ENCODE measurements at regions not wholly inside any gene's neighbourhood (a gene's known extent, or its start where the extent isn't known, plus 50 kb on each side); places are given as distances from the start of the nearest gene placed in this dataset.

DNA sequence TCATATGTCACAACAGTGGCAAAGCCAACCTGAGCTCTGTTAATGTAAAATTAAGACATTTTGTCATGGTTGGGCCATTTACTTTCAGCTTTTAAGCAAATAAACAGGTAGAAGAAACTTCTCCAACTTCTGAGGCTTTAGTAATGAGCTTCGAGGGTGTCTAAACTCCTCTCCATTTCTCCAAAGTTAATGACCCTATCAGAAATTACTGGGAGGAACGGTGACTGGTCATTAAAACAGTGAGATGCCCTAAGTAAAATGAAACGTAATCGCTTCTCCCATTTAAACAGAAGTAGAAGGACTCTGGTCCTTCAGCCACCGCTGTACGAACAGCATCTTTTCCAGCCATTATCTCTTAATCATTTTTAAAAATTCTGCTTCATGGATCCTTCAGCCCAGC, 986.9 kb upstream of the MANEA start:
- no peak for TF ChIP-seq POLR2A (IDR thresholded peaks at IDR 0.05; ENCODE audit: low read depth, low read length)
- TF ChIP-seq, protein P1, sequence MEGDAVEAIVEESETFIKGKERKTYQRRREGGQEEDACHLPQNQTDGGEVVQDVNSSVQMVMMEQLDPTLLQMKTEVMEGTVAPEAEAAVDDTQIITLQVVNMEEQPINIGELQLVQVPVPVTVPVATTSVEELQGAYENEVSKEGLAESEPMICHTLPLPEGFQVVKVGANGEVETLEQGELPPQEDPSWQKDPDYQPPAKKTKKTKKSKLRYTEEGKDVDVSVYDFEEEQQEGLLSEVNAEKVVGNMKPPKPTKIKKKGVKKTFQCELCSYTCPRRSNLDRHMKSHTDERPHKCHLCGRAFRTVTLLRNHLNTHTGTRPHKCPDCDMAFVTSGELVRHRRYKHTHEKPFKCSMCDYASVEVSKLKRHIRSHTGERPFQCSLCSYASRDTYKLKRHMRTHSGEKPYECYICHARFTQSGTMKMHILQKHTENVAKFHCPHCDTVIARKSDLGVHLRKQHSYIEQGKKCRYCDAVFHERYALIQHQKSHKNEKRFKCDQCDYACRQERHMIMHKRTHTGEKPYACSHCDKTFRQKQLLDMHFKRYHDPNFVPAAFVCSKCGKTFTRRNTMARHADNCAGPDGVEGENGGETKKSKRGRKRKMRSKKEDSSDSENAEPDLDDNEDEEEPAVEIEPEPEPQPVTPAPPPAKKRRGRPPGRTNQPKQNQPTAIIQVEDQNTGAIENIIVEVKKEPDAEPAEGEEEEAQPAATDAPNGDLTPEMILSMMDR (IDR thresholded peaks at IDR 0.05; ENCODE audit: extremely low read depth in 1 of 2, insufficient read depth in 1 of 2, low read depth in 1 of 2, low read length in 2 of 2) = no peak
- TF ChIP-seq POLR2AphosphoS5 (IDR thresholded peaks at IDR 0.05; ENCODE audit: insufficient read depth, low read depth, low read length) = no peak
- no peak for TF ChIP-seq EZH2 (IDR thresholded peaks at IDR 0.05; ENCODE audit: borderline replicate concordance, low read depth, low read length, severe bottlenecking)
